Small intestine (tissue), 7 donors: ENCODE measurements at regions not wholly inside any gene's neighbourhood (a gene's known extent, or its start where the extent isn't known, plus 50 kb on each side); places are given as distances from the start of the nearest gene placed in this dataset.

Experiments used
- DNase-seq, 2 donors: peaks; one replicate each; pipeline versions ENCODE4 v3.0.0 to v3.0.0-alpha.2; 2013
- FAIRE-seq: peaks from 2 replicates; lab custom pipeline; 2012; peaks lifted over from hg19 to GRCh38; lab: Jason Lieb, UNC
- H3K27ac ChIP-seq, 3 donors: one replicate each; pipeline ENCODE4 v1.5.1; 2013; ENCODE audit warnings: low read length in 2 of 3, mild to moderate bottlenecking in 2 of 3, control low read depth in 1 of 3, inconsistent platforms in 1 of 3, low read depth in 1 of 3, moderate library complexity in 1 of 3
- H3K27me3 ChIP-seq, 3 donors: one replicate each; pipeline ENCODE4 v1.6.1; 2013; ENCODE audit warnings: low read length in 3 of 3, inconsistent platforms in 1 of 3; ENCODE audit not compliant: control insufficient read depth in 3 of 3, insufficient read depth in 3 of 3
- H3K36me3 ChIP-seq, 3 donors: one replicate each; pipeline ENCODE4 v1.6.1; 2013; ENCODE audit warnings: low read length in 3 of 3, inconsistent platforms in 1 of 3, low read depth in 1 of 3, mild to moderate bottlenecking in 1 of 3, moderate library complexity in 1 of 3; ENCODE audit not compliant: control insufficient read depth in 3 of 3, insufficient read depth in 2 of 3
- H3K4me1 ChIP-seq, 3 donors: one replicate each; pipeline ENCODE4 v1.6.1; 2013; ENCODE audit warnings: low read length in 2 of 3, inconsistent platforms in 1 of 3, low read depth in 1 of 3, mild to moderate bottlenecking in 1 of 3, moderate library complexity in 1 of 3; ENCODE audit not compliant: control insufficient read depth in 3 of 3, insufficient read depth in 2 of 3
- H3K4me3 ChIP-seq, 3 donors: one replicate each; pipeline ENCODE4 v1.5.1; 2013; ENCODE audit warnings: low read length in 3 of 3, control low read depth in 1 of 3, inconsistent platforms in 1 of 3, low read depth in 1 of 3, mild to moderate bottlenecking in 1 of 3, moderate library complexity in 1 of 3
- H3K9me3 ChIP-seq, 2 donors: one replicate each; pipeline ENCODE4 v1.6.1; 2013; ENCODE audit warnings: low read depth in 1 of 2, low read length in 1 of 2; ENCODE audit not compliant: control insufficient read depth in 2 of 2, insufficient read depth in 1 of 2
- WGBS, 3 donors: extraction: QIAGEN DNeasy Blood & Tissue Kit; methylation state at CpG; one replicate each; pipeline ENCODE4 v1.1.7; 2013; 5-methylcytosine and 5-hydroxymethylcytosine counted together
- donor health status: healthy with polysubstance abuse.
- donor health status: control.
- donor health status: control.
- donor health status: Bipolar disorder and iron deficiency.
- donor health status: healthy.

- Histone ChIP-seq H3K27ac (no peak overlapping the region), H3K9me3 (peaks cover 0 to 8% of the 10 kb centered on the region in 2 donors), H3K36me3 (no peaks in the 10 kb centered on the region), H3K4me1 (peaks cover 0 to 5% (median 1%) of the 10 kb centered on the region in 3 donors), H3K27me3 (no peaks in the 10 kb centered on the region), H3K4me3 (no peak overlapping the region)
- FAIRE-seq (peak; percentile 59), DNase-seq (no peak)
- WGBS, 3 donors = 77 to 90% (median 81%) methylated on average over 7 of the region's 7 CpGs
These were observed 152.5 kb upstream of the AKR1E2 start for GRCh38 chr10:4673279-4674040.

- peaks cover 0 to 8% of the 10 kb centered on the region in 2 donors for H3K9me3 ChIP-seq
- H3K4me3 ChIP-seq = no peak overlapping the region
- WGBS, 3 donors = 75 to 82% (median 75%) methylated on average over 1 of the region's 1 CpG
- H3K27me3 ChIP-seq = no peaks in the 10 kb centered on the region
- no peaks in the 10 kb centered on the region for H3K4me1 ChIP-seq
- no peak for DNase-seq
- no peak overlapping the region for H3K27ac ChIP-seq
- H3K36me3 ChIP-seq = no peaks in the 10 kb centered on the region
- FAIRE-seq = no peak
These were observed 153.8 kb upstream of the AKR1E2 start for GRCh38 chr10:4672201-4672600.

GRCh38 chr10:4671451-4672145 lies 154.4 kb upstream of the AKR1E2 start:
- WGBS, 3 donors = 87 to 91% (median 91%) methylated on average over 9 of the region's 9 CpGs

GRCh38 chr10:4670737-4671136 lies 155.3 kb upstream of the AKR1E2 start:
- no peak for FAIRE-seq
- H3K4me3 ChIP-seq = no peak overlapping the region

More at GRCh38 chr10:4671451-4672145, 154.4 kb upstream of the AKR1E2 start:
- no peaks in the 10 kb centered on the region for H3K4me1 ChIP-seq
- H3K27ac ChIP-seq = no peak overlapping the region
- no peaks in the 10 kb centered on the region for H3K36me3 ChIP-seq
- H3K9me3 ChIP-seq = peaks cover 0 to 6% of the 10 kb centered on the region in 2 donors
- no peak for DNase-seq
- no peaks in the 10 kb centered on the region for H3K27me3 ChIP-seq
- FAIRE-seq = no peak
- H3K4me3 ChIP-seq = no peak overlapping the region

GRCh38 chr10:4669585-4669984 lies 156.4 kb upstream of the AKR1E2 start:
- Histone ChIP-seq H3K4me3 (no peak overlapping the region), H3K36me3 (no peaks in the 10 kb centered on the region), H3K4me1 (no peaks in the 10 kb centered on the region), H3K9me3 (peaks cover 0 to 4% of the 10 kb centered on the region in 2 donors), H3K27ac (no peak overlapping the region), H3K27me3 (no peaks in the 10 kb centered on the region)
- WGBS, 3 donors = 71 to 88% (median 75%) methylated on average over 2 of the region's 2 CpGs
- DNase-seq = no peak
- FAIRE-seq = no peak

More at GRCh38 chr10:4670737-4671136, 155.3 kb upstream of the AKR1E2 start:
- Histone ChIP-seq H3K27ac (no peak overlapping the region), H3K9me3 (peaks cover 0 to 3% of the 10 kb centered on the region in 2 donors), H3K36me3 (no peaks in the 10 kb centered on the region), H3K27me3 (no peaks in the 10 kb centered on the region), H3K4me1 (no peaks in the 10 kb centered on the region)
- DNase-seq = no peak

GRCh38 chr10:4663162-4663992 lies 162.6 kb upstream of the AKR1E2 start:
- Histone ChIP-seq H3K4me3 (no peak overlapping the region), H3K36me3 (no peaks in the 10 kb centered on the region), H3K27ac (peak overlapping the region; percentile 81 to 87 (median 82)), H3K9me3 (peaks cover 0 to 3% of the 10 kb centered on the region in 2 donors), H3K27me3 (no peaks in the 10 kb centered on the region), H3K4me1 (peaks cover 3 to 23% (median 6%) of the 10 kb centered on the region in 3 donors)
- DNase-seq = peak; percentile 92 to 97
- WGBS, 3 donors = 38 to 46% (median 46%) methylated on average over 9 of the region's 9 CpGs
- peak; percentile 5 for FAIRE-seq

GRCh38 chr10:4662576-4663161 lies 163.3 kb upstream of the AKR1E2 start:
- H3K4me3 ChIP-seq = no peak overlapping the region
- FAIRE-seq = no peak
- 67 to 72% (median 70%) methylated on average over 9 of the region's 9 CpGs for WGBS, 3 donors

More at GRCh38 chr10:4662576-4663161, 163.3 kb upstream of the AKR1E2 start:
- H3K9me3 ChIP-seq = peaks cover 0 to 3% of the 10 kb centered on the region in 2 donors
- peak overlapping the region; percentile 81 to 87 (median 83) for H3K27ac ChIP-seq
- no peaks in the 10 kb centered on the region for H3K27me3 ChIP-seq
- no peaks in the 10 kb centered on the region for H3K36me3 ChIP-seq
- peaks cover 3 to 23% (median 6%) of the 10 kb centered on the region in 3 donors for H3K4me1 ChIP-seq
- DNase-seq = peak in 1 of 2 donors; percentile 21
